IPS-15b (cell line): ENCODE measurements at regions not wholly inside any gene's neighbourhood (a gene's known extent, or its start where the extent isn't known, plus 50 kb on each side); places are given as distances from the start of the nearest gene placed in this dataset.

ENCODE experiments used
- H3K27me3 ChIP-seq: one replicate; pipeline ENCODE4 v1.6.1; 2013; ENCODE audit warnings: low read length; ENCODE audit not compliant: control insufficient read depth, insufficient read depth
- H3K36me3 ChIP-seq: one replicate; pipeline ENCODE4 v1.6.1; 2013; ENCODE audit warnings: low read length; ENCODE audit not compliant: control insufficient read depth, insufficient read depth
- H3K4me1 ChIP-seq: one replicate; pipeline ENCODE4 v1.6.1; 2013; ENCODE audit warnings: mild to moderate bottlenecking, low read length; ENCODE audit not compliant: control insufficient read depth, insufficient read depth
- H3K4me3 ChIP-seq: one replicate; pipeline ENCODE4 v1.5.1; 2013; ENCODE audit warnings: low read depth, low read length
- H3K9ac ChIP-seq: one replicate; pipeline ENCODE4 v1.6.1; 2013; ENCODE audit warnings: low read depth, mild to moderate bottlenecking, low read length
- H3K9me3 ChIP-seq: one replicate; pipeline ENCODE4 v1.6.1; 2013; ENCODE audit warnings: mild to moderate bottlenecking, low read length; ENCODE audit not compliant: control insufficient read depth, insufficient read depth

DNA sequence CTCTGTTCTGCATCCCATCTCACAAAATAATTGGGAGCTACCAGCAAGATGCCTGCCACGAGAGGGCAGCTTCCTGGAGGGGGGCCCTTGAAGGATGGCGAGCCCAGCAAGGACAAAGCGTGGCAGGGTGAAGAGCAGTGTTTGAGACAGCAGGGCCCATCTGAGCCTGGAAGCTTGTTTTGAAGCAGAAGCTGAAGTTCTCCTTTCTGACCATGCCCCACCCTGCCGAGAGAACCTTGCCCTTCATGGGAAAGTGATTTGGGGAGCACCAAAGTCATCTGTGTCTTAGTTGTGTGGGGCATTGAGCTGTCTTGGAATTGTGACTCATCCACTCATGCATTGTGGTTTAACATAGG lies 216.3 kb downstream of the BCL11A start:
- Histone ChIP-seq H3K36me3 (no peaks in the 10 kb centered on the region), H3K9ac (no peak overlapping the region), H3K9me3 (no peaks in the 10 kb centered on the region), H3K27me3 (no peaks in the 10 kb centered on the region), H3K4me3 (no peak overlapping the region), H3K4me1 (peaks cover 5% of the 10 kb centered on the region)

DNA sequence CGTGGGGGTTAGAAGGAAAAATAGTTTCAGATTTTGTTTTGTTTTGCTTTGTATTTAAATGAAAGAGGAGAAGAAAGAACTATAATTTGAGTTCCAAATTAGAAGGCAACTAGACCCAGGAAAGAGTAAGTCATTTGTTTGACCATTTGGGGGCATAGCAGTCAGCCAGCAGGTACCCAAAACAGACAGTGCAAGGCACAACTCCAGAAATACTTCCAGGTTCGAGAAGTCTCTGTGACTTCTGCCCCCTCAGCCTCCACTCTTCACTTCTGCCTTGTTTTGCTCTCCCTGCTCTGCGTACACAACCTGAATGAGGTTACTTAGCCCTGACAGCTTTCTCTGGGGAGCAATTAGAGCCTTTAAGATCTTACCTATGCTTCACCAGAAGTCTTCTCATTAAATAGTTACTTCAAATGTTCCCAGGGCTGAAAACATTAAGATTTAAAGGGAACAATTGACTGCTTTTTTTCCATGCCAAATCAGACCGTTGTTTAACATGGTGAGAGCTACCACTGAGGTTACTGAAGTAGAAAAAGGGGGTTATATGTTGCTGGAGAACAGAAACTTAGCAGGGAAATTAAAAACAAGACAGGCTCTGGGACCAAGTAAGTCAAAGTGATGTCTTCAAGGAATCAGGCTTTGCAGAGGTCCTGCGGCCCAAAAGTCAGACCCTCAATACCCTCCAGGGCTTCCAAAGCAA lies 216.9 kb downstream of the BCL11A start:
- H3K9me3 ChIP-seq: no peaks in the 10 kb centered on the region
- H3K4me3 ChIP-seq: no peak overlapping the region
- H3K9ac ChIP-seq: no peak overlapping the region
- H3K27me3 ChIP-seq: no peaks in the 10 kb centered on the region
- H3K36me3 ChIP-seq: no peaks in the 10 kb centered on the region
- H3K4me1 ChIP-seq: peaks cover 5% of the 10 kb centered on the region

GRCh38 chr2:60335533-60336237 lies 217.8 kb downstream of the BCL11A start:
- H3K9ac ChIP-seq: no peak overlapping the region
- peaks cover 5% of the 10 kb centered on the region for H3K4me1 ChIP-seq
- H3K4me3 ChIP-seq: no peak overlapping the region
- H3K36me3 ChIP-seq: no peaks in the 10 kb centered on the region
- H3K9me3 ChIP-seq: no peaks in the 10 kb centered on the region
- no peaks in the 10 kb centered on the region for H3K27me3 ChIP-seq

DNA sequence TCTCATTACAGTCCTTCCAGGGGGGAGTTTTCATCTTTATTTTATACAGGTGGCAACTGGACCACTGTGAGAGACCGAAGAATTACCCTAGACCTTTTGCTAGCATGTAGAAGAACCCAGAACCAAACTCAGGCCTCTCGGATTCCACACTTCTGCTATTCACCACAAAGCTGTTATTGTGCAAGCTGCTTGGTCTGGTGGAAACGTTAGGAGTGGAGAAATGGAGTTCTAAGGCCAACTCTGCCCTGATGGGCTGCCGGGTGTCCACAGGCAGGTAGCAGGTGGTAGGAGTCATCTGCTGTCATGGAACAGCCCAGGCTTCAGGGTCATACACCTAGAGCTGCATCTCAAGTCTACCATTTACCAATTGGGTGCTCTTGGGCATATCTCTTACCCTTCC lies 218.8 kb downstream of the BCL11A start:
- Histone ChIP-seq H3K27me3 (no peaks in the 10 kb centered on the region), H3K9ac (no peak overlapping the region), H3K9me3 (no peaks in the 10 kb centered on the region), H3K36me3 (no peaks in the 10 kb centered on the region), H3K4me1 (peaks cover 5% of the 10 kb centered on the region), H3K4me3 (no peak overlapping the region)

GRCh38 chr2:60333264-60333663 lies 220.2 kb downstream of the BCL11A start:
- no peaks in the 10 kb centered on the region for H3K9me3 ChIP-seq
- H3K4me1 ChIP-seq: peaks cover 5% of the 10 kb centered on the region
- H3K36me3 ChIP-seq: no peaks in the 10 kb centered on the region
- H3K4me3 ChIP-seq: no peak overlapping the region
- H3K27me3 ChIP-seq: no peaks in the 10 kb centered on the region
- no peak overlapping the region for H3K9ac ChIP-seq

GRCh38 chr2:60331115-60331809 lies 222.2 kb downstream of the BCL11A start:
- Histone ChIP-seq H3K9ac (no peak overlapping the region), H3K36me3 (no peaks in the 10 kb centered on the region), H3K4me3 (no peak overlapping the region), H3K9me3 (no peaks in the 10 kb centered on the region), H3K4me1 (no peaks in the 10 kb centered on the region), H3K27me3 (no peaks in the 10 kb centered on the region)

- no peaks in the 10 kb centered on the region for H3K4me1 ChIP-seq
- H3K36me3 ChIP-seq: no peaks in the 10 kb centered on the region
- no peaks in the 10 kb centered on the region for H3K9me3 ChIP-seq
- no peaks in the 10 kb centered on the region for H3K27me3 ChIP-seq
- no peak overlapping the region for H3K9ac ChIP-seq
- no peak overlapping the region for H3K4me3 ChIP-seq
These were observed 224.2 kb downstream of the BCL11A start for GRCh38 chr2:60329225-60329624.

DNA sequence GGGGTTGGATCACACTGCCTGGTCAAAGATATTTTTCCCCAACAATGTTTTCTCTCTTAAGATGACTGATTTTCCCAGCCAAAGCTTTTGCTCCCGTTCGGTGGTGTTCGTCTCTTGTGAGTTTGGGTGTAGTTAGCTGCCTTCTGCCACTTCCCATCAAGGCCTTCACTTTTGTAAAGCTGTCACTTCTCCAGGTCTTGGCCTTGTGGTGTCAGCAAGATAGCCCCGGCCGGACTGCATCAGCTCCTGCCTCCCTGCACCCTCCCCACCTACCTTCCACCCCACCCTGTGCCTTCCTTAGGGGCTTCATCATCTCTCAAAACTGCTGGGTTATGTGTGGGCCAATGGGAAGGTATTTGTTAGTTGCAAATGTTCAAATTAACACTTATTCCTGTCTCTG lies 228.9 kb downstream of the BCL11A start:
- Histone ChIP-seq H3K4me1 (peaks cover 5% of the 10 kb centered on the region), H3K4me3 (no peak overlapping the region), H3K9ac (no peak overlapping the region), H3K9me3 (no peaks in the 10 kb centered on the region), H3K27me3 (no peaks in the 10 kb centered on the region), H3K36me3 (no peaks in the 10 kb centered on the region)

DNA sequence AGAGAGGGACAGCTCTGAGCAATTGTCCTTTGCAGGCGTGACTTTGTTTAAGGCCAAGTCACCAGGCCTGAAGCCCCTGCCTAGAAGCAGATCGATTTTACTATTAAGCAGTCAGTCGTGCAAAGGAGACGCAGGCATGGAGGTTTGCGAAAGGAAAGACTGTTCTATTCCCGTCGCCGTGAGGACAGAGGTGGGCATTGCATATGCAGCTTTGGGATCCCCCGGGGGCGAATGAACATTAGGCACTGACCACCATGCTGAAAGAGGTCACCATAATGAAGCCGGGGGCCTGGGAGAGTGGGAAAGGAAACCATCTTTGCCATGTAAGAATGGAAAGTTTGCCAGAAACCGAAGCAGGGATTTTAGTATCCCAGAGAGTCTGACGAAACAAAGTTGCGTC lies 231.6 kb downstream of the BCL11A start:
- no peaks in the 10 kb centered on the region for H3K36me3 ChIP-seq
- H3K27me3 ChIP-seq: no peaks in the 10 kb centered on the region
- H3K9me3 ChIP-seq: no peaks in the 10 kb centered on the region
- peaks cover 10% of the 10 kb centered on the region for H3K4me1 ChIP-seq
- no peak overlapping the region for H3K9ac ChIP-seq
- H3K4me3 ChIP-seq: no peak overlapping the region

DNA sequence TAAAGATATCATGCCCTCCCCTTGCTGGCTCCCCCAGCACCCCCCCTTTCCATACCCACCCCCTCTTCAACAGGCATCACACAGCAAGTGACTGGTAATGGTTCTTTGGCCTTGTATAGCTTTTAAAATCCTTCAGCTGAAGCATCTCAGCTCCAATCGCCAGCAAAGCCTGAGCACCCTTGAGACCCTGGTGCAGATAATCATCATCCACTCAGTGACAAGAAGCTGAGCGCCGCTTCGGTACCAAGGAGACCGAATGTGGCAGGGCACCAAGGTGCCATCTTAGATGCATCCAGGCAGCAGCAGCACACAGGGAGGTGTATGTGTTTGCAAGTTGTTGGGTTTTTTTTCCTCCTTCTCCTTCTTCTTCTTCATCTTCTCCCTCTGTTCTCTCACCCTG lies 232.7 kb downstream of the BCL11A start:
- no peak overlapping the region for H3K4me3 ChIP-seq
- H3K9ac ChIP-seq: no peak overlapping the region
- H3K36me3 ChIP-seq: no peaks in the 10 kb centered on the region
- H3K27me3 ChIP-seq: no peaks in the 10 kb centered on the region
- H3K9me3 ChIP-seq: no peaks in the 10 kb centered on the region
- peaks cover 13% of the 10 kb centered on the region for H3K4me1 ChIP-seq

- Histone ChIP-seq H3K9me3 (no peaks in the 10 kb centered on the region), H3K9ac (no peak overlapping the region), H3K4me3 (no peak overlapping the region), H3K4me1 (peaks cover 13% of the 10 kb centered on the region), H3K36me3 (no peaks in the 10 kb centered on the region), H3K27me3 (no peaks in the 10 kb centered on the region)
These were observed 234.4 kb downstream of the BCL11A start for GRCh38 chr2:60319031-60319547.

GRCh38 chr2:60318544-60318943 lies 234.9 kb downstream of the BCL11A start:
- H3K4me3 ChIP-seq: no peak overlapping the region
- no peak overlapping the region for H3K9ac ChIP-seq
- no peaks in the 10 kb centered on the region for H3K27me3 ChIP-seq
- H3K36me3 ChIP-seq: no peaks in the 10 kb centered on the region
- H3K4me1 ChIP-seq: peaks cover 13% of the 10 kb centered on the region
- H3K9me3 ChIP-seq: no peaks in the 10 kb centered on the region
